WTC11 (cell line): ENCODE measurements at regions not wholly inside any gene's neighbourhood (a gene's known extent, or its start where the extent isn't known, plus 50 kb on each side); places are given as distances from the start of the nearest gene placed in this dataset.

Experiments used
- ATAC-seq: fragments of 200-7000 bp; cut with Tn5 transposase; 2 replicates; pipeline ENCODE4 v1.10.0; 2021; ENCODE audit warnings: mild to moderate bottlenecking, moderate library complexity
- CTCF ChIA-PET: fragments of 300-600 bp; sonication (Branson Sonifier 250); formaldehyde crosslinking; loops from one replicate; lab custom pipeline; 2021; ENCODE audit warnings: antibody characterized with exemption; lab: Charles Lee
- POLR2A ChIA-PET: fragments of 350-600 bp; sonication (Branson Sonifier 250); formaldehyde crosslinking; loops from one replicate; lab custom pipeline; 2021; ENCODE audit warnings: antibody characterized with exemption; lab: Charles Lee
- DNase-seq: peaks from one replicate; pipeline ENCODE4 v3.0.0; 2021; ENCODE audit warnings: low spot score
- H3K27ac Mint-ChIP-seq: 2 replicates; pipeline ENCODE4 v1.8.0; 2021; ENCODE audit warnings: mixed read lengths
- H3K27me3 Mint-ChIP-seq: 2 replicates; pipeline ENCODE4 v1.8.0; 2021; ENCODE audit warnings: low read depth, mild to moderate bottlenecking, moderate library complexity, mixed read lengths
- H3K36me3 Mint-ChIP-seq: 2 replicates; pipeline ENCODE4 v1.8.0; 2021; ENCODE audit warnings: mixed read lengths
- H3K4me1 Mint-ChIP-seq: 2 replicates; pipeline ENCODE4 v1.8.0; 2022; ENCODE audit warnings: mixed read lengths
- H3K4me3 Mint-ChIP-seq: 2 replicates; pipeline ENCODE4 v1.8.0; 2021; ENCODE audit warnings: mild to moderate bottlenecking, moderate library complexity, mixed read lengths
- H3K9me3 Mint-ChIP-seq: 2 replicates; pipeline ENCODE4 v1.8.0; 2021; ENCODE audit warnings: mixed read lengths
- ARID4B ChIP-seq: sonication (generic); formaldehyde crosslinking; IDR thresholded peaks from 2 replicates; pipeline ENCODE4 v1.8.0; 2023; ENCODE audit warnings: missing genetic modification reagents, mild to moderate bottlenecking, borderline replicate concordance
- ATF3 ChIP-seq: sonication (generic); formaldehyde crosslinking; conservative IDR thresholded peaks from 2 replicates; pipeline ENCODE4 v1.8.1; 2022; ENCODE audit warnings: mild to moderate bottlenecking, missing genetic modification reagents
- CBFB ChIP-seq: sonication (generic); formaldehyde crosslinking; IDR thresholded peaks from 2 replicates; pipeline ENCODE4 v1.8.1; 2022; ENCODE audit warnings: mild to moderate bottlenecking, low read depth, missing genetic modification reagents
- CREM ChIP-seq: sonication (generic); formaldehyde crosslinking; IDR thresholded peaks from 2 replicates; pipeline ENCODE4 v1.8.1; 2022; ENCODE audit warnings: mild to moderate bottlenecking, missing genetic modification reagents, moderate library complexity
- ELF4 ChIP-seq: sonication (generic); formaldehyde crosslinking; IDR thresholded peaks from 2 replicates; pipeline ENCODE4 v1.8.1; 2022; ENCODE audit warnings: low read depth, mild to moderate bottlenecking, moderate library complexity, missing genetic modification reagents
- ETV6 ChIP-seq: sonication (generic); formaldehyde crosslinking; IDR thresholded peaks from 2 replicates; pipeline ENCODE4 v1.8.1; 2022; ENCODE audit warnings: mild to moderate bottlenecking, missing genetic modification reagents
- FOXK1 ChIP-seq: sonication (generic); formaldehyde crosslinking; IDR thresholded peaks from 2 replicates; pipeline ENCODE4 v1.8.0; 2022; ENCODE audit warnings: mild to moderate bottlenecking, moderate library complexity, missing genetic modification reagents
- IRF2 ChIP-seq: sonication (generic); formaldehyde crosslinking; IDR thresholded peaks from 2 replicates; pipeline ENCODE4 v1.8.0; 2022; ENCODE audit warnings: low read depth, missing genetic modification reagents, borderline replicate concordance
- JAZF1 ChIP-seq: fragments of 250-450 bp; sonication (Bioruptor Pico); IDR thresholded peaks from 2 replicates; pipeline ENCODE4 v1.9.0; 2021; ENCODE audit warnings: moderate library complexity, mild to moderate bottlenecking, inconsistent platforms
- JUN ChIP-seq: sonication (generic); formaldehyde crosslinking; IDR thresholded peaks from 2 replicates; pipeline ENCODE4 v1.8.0; 2023; ENCODE audit warnings: mild to moderate bottlenecking, missing genetic modification reagents
- MXD4 ChIP-seq: fragments of 250-450 bp; sonication (Bioruptor Pico); IDR thresholded peaks from 2 replicates; pipeline ENCODE4 v1.8.0; 2021; ENCODE audit warnings: mild to moderate bottlenecking, moderate library complexity, borderline replicate concordance
- PREB ChIP-seq: sonication (generic); formaldehyde crosslinking; IDR thresholded peaks from 2 replicates; pipeline ENCODE4 v1.8.1; 2022; ENCODE audit warnings: mild to moderate bottlenecking, missing genetic modification reagents, moderate library complexity, borderline replicate concordance
- SMAD3 ChIP-seq: sonication (generic); formaldehyde crosslinking; IDR thresholded peaks from 2 replicates; pipeline ENCODE4 v1.8.0; 2022; ENCODE audit warnings: missing genetic modification reagents, mild to moderate bottlenecking, borderline replicate concordance
- SOX15 ChIP-seq: fragments of 250-450 bp; sonication (Bioruptor Pico); IDR thresholded peaks from 2 replicates; pipeline ENCODE4 v1.9.0; 2021; ENCODE audit warnings: mild to moderate bottlenecking
- TEAD4 ChIP-seq: sonication (generic); formaldehyde crosslinking; IDR thresholded peaks from 2 replicates; pipeline ENCODE4 v1.8.0; 2022; ENCODE audit warnings: mild to moderate bottlenecking, missing genetic modification reagents
- ZBTB21 ChIP-seq: sonication (generic); formaldehyde crosslinking; IDR thresholded peaks from 2 replicates; pipeline ENCODE4 v1.8.1; 2023; ENCODE audit warnings: mild to moderate bottlenecking, missing genetic modification reagents, borderline replicate concordance
- ZNF121 ChIP-seq: sonication (generic); formaldehyde crosslinking; IDR thresholded peaks from 2 replicates; pipeline ENCODE4 v1.8.0; 2023; ENCODE audit warnings: missing genetic modification reagents
- ZNF317 ChIP-seq: sonication (generic); formaldehyde crosslinking; IDR thresholded peaks from 2 replicates; pipeline ENCODE4 v1.8.1; 2023; ENCODE audit warnings: low read depth, mild to moderate bottlenecking, moderate library complexity, missing genetic modification reagents, borderline replicate concordance
- ZNF416 ChIP-seq: fragments of 250-450 bp; sonication (Bioruptor Pico); IDR thresholded peaks from 2 replicates; pipeline ENCODE4 v1.9.0; 2021; ENCODE audit warnings: mild to moderate bottlenecking, inconsistent platforms
- TF ChIP-seq, protein P1 (sequence below): fragments of 250-450 bp; sonication (Bioruptor Pico); IDR thresholded peaks from 2 replicates; pipeline ENCODE4 v1.9.0; 2021; ENCODE audit warnings: mild to moderate bottlenecking
- TF ChIP-seq, protein P2 (sequence below): sonication (generic); formaldehyde crosslinking; IDR thresholded peaks from 2 replicates; pipeline ENCODE4 v1.8.0; 2022; ENCODE audit warnings: mild to moderate bottlenecking, missing genetic modification reagents
- TF ChIP-seq, protein P3 (sequence below): sonication (generic); formaldehyde crosslinking; IDR thresholded peaks from 2 replicates; pipeline ENCODE4 v1.8.0; 2022; ENCODE audit warnings: mild to moderate bottlenecking, missing genetic modification reagents
- TF ChIP-seq, protein P4 (sequence below): fragments of 250-450 bp; sonication (Bioruptor Pico); IDR thresholded peaks from 2 replicates; pipeline ENCODE4 v2.1.2; 2022; ENCODE audit warnings: mild to moderate bottlenecking, moderate library complexity

DNA sequence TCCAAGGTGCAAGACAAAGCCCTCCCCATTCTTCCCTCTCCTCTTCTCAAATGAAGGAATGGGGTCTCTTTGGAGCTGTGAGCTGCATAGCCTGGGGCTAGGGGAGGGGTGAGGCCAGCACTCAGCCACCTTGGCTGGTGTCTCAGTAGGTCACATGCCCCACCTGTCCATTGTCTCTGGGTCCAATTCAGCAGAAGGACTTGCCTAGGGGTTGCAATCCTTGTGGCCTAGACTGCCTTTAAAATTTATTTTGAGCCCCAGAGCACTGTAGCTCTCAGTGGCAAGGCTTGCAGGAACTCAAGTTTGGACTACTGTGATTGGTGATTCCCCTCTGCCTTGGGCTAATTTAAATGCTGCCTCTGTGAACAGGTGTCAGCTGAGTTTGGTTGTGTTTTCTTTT, 336.7 kb downstream of the DDX10 start (continued):
- no peak for TF ChIP-seq ARID4B (CRISPR knock-in tag)

DNA sequence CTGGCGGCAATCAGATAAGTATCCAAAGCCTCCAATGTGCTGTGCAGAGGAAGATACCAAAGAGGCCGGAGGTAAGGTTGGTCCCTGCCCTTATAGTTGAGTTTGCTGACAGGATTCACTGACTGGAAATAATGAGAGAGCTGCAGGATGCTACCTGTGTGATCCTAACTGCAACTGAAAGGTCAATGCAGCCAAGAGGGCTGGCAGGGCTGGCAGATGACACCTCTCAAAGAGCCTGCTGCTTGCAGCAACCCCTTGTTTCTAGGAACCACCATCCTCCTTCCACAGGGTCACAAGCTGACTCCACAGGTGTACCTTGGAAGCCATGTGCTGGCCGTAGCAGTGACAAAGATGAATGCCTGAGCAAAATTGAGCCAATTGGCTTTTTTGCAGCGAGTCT, 348.1 kb downstream of the DDX10 start:
- POLR2A ChIA-PET = no interaction called here
- Mint-ChIP-seq H3K36me3 (no peaks in the 10 kb centered on the region), H3K27me3 (no peaks in the 10 kb centered on the region), H3K9me3 (peaks cover 3% of the 10 kb centered on the region), H3K4me3 (no peak overlapping the region), H3K4me1 (no peaks in the 10 kb centered on the region), H3K27ac (no peak overlapping the region)
- TF ChIP-seq CREM (CRISPR knock-in tag) (no peak), JAZF1 (no peak), FOXK1 (CRISPR knock-in tag) (no peak), ETV6 (CRISPR knock-in tag) (no peak), ATF3 (CRISPR knock-in tag) (no peak), ZNF121 (no peak)
- TF ChIP-seq, protein P1, sequence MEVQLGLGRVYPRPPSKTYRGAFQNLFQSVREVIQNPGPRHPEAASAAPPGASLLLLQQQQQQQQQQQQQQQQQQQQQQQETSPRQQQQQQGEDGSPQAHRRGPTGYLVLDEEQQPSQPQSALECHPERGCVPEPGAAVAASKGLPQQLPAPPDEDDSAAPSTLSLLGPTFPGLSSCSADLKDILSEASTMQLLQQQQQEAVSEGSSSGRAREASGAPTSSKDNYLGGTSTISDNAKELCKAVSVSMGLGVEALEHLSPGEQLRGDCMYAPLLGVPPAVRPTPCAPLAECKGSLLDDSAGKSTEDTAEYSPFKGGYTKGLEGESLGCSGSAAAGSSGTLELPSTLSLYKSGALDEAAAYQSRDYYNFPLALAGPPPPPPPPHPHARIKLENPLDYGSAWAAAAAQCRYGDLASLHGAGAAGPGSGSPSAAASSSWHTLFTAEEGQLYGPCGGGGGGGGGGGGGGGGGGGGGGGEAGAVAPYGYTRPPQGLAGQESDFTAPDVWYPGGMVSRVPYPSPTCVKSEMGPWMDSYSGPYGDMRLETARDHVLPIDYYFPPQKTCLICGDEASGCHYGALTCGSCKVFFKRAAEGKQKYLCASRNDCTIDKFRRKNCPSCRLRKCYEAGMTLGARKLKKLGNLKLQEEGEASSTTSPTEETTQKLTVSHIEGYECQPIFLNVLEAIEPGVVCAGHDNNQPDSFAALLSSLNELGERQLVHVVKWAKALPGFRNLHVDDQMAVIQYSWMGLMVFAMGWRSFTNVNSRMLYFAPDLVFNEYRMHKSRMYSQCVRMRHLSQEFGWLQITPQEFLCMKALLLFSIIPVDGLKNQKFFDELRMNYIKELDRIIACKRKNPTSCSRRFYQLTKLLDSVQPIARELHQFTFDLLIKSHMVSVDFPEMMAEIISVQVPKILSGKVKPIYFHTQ (CRISPR knock-in tag) = no peak
- DNase-seq (no peak), ATAC-seq (no peak)
- CTCF ChIA-PET = no interaction called here

- Mint-ChIP-seq H3K9me3 (no peaks in the 10 kb centered on the region), H3K27ac (no peak overlapping the region), H3K4me1 (no peaks in the 10 kb centered on the region), H3K4me3 (no peak overlapping the region), H3K27me3 (no peaks in the 10 kb centered on the region; the same call in 1 of the 2 replicates), H3K36me3 (no peaks in the 10 kb centered on the region)
- CTCF ChIA-PET = no interaction called here
- no peak for ATAC-seq
- DNase-seq = no peak
- POLR2A ChIA-PET = no interaction called here
- TF ChIP-seq, protein P2, sequence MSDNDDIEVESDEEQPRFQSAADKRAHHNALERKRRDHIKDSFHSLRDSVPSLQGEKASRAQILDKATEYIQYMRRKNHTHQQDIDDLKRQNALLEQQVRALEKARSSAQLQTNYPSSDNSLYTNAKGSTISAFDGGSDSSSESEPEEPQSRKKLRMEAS (CRISPR knock-in tag) = no peak
- TF ChIP-seq JUN (CRISPR knock-in tag) (no peak), ATF3 (CRISPR knock-in tag) (no peak), ZBTB21 (CRISPR knock-in tag) (no peak), JAZF1 (no peak), ELF4 (CRISPR knock-in tag) (no peak), SMAD3 (CRISPR knock-in tag) (no peak), TEAD4 (CRISPR knock-in tag) (no peak), IRF2 (CRISPR knock-in tag) (no peak), MXD4 (no peak), SOX15 (CRISPR knock-in tag) (no peak), CBFB (CRISPR knock-in tag) (no peak), ZNF317 (CRISPR knock-in tag) (no peak), ZNF416 (CRISPR knock-in tag) (no peak), PREB (CRISPR knock-in tag) (no peak)
- TF ChIP-seq, protein P3, sequence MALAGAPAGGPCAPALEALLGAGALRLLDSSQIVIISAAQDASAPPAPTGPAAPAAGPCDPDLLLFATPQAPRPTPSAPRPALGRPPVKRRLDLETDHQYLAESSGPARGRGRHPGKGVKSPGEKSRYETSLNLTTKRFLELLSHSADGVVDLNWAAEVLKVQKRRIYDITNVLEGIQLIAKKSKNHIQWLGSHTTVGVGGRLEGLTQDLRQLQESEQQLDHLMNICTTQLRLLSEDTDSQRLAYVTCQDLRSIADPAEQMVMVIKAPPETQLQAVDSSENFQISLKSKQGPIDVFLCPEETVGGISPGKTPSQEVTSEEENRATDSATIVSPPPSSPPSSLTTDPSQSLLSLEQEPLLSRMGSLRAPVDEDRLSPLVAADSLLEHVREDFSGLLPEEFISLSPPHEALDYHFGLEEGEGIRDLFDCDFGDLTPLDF (CRISPR knock-in tag) = no peak
- TF ChIP-seq, protein P4, sequence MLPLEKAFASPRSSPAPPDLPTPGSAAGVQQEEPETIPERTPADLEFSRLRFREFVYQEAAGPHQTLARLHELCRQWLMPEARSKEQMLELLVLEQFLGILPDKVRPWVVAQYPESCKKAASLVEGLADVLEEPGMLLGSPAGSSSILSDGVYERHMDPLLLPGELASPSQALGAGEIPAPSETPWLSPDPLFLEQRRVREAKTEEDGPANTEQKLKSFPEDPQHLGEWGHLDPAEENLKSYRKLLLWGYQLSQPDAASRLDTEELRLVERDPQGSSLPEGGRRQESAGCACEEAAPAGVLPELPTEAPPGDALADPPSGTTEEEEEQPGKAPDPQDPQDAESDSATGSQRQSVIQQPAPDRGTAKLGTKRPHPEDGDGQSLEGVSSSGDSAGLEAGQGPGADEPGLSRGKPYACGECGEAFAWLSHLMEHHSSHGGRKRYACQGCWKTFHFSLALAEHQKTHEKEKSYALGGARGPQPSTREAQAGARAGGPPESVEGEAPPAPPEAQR (CRISPR knock-in tag) = no peak
Observed at GRCh38 chr11:109015283-109015682, 350.4 kb downstream of the DDX10 start.
